NT2/D1 (cell line): ENCODE measurements at regions not wholly inside any gene's neighbourhood (a gene's known extent, or its start where the extent isn't known, plus 50 kb on each side); places are given as distances from the start of the nearest gene placed in this dataset.

Source experiments
- SUZ12 ChIP-seq: IDR thresholded peaks from 2 replicates; pipeline ENCODE4 v1.6.1; 2011; ENCODE audit not compliant: insufficient read length, insufficient read depth; ENCODE audit errors: extremely low read depth
- YY1 ChIP-seq: IDR thresholded peaks from 2 replicates; pipeline ENCODE4 v1.6.1; 2011; ENCODE audit not compliant: insufficient read length, insufficient read depth
- ZNF274 ChIP-seq: IDR thresholded peaks from 2 replicates; pipeline ENCODE4 v1.6.1; 2011; ENCODE audit warnings: mild to moderate bottlenecking, low read depth, low read length

DNA sequence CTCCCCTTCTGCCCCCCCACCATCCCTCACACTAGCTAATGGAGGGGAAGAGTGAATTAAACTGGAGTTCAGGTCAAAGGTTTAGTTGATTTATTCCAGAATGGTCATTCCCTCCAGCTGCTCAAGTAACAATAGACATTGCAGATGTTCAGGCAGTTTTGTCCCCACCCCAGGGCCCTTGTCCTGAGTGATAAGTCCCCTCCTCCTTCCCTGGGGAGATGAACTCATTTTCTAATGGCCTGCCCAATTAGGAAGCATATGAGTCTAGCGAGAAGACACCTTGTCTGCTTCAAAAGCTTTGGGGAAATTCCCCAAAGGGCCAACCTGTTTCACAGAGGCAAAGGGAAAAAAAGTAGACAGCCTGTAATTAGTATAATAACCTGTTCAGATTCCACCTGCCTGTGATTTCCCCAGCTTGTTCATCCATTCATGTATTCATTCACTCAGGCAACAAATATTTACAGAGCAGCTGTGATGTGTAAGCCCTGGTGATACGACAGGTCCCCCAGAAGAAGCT lies 165.3 kb downstream of the SHQ1 start:
- no peak for TF ChIP-seq SUZ12
- TF ChIP-seq ZNF274 = no peak
- TF ChIP-seq YY1 = no peak
